HG02943 (cell line): ENCODE measurements at regions not wholly inside any gene's neighbourhood (a gene's known extent, or its start where the extent isn't known, plus 50 kb on each side); places are given as distances from the start of the nearest gene placed in this dataset.

ENCODE experiments used
- ATAC-seq: cut with Tn5 transposase; IDR thresholded peaks from one replicate; pipeline ENCODE4 v1.9.1; 2021; ENCODE audit warnings: mild to moderate bottlenecking, low read depth, moderate library complexity; ENCODE audit not compliant: unreplicated experiment

GRCh38 chr9:81490605-81491331 is 198.6 kb downstream of the TLE1 start:
- no peak for ATAC-seq

- ATAC-seq = no peak
These were observed 200.3 kb downstream of the TLE1 start for GRCh38 chr9:81489046-81489445.

DNA sequence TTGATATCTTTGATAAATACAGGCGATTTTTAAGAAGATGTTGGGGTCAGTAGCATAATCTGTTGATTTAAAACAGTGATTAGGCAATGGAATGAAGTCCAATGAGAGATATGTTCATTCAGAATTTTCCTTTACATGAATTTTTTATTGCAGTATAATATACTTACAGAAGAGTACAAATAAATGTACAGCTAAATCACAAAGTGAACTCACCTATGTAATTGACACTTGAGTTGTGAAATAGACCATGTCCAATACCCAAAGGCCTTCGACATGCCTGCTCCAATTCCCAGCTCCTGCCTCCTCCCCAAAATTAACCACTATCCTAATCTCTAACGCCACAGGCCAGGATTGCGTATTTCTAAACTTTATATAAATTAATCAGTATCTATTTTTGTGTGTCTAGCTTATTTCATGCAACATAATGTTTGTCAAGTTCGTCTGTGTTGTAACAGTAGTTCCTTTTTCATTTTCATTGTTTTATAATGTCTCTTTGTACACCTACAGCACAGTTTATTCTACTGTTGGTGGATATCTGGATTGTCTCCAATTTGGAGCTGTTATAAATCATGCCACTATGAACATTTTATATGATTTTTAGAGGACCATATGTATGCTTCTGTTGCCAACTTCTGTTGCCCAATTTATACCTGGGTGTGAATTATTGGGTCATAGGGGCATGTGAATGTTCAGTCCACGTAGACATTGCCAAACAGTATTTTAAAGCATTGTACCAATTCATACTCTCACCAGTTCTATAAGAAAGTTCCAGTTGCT is 208.3 kb downstream of the TLE1 start:
- no peak for ATAC-seq

DNA sequence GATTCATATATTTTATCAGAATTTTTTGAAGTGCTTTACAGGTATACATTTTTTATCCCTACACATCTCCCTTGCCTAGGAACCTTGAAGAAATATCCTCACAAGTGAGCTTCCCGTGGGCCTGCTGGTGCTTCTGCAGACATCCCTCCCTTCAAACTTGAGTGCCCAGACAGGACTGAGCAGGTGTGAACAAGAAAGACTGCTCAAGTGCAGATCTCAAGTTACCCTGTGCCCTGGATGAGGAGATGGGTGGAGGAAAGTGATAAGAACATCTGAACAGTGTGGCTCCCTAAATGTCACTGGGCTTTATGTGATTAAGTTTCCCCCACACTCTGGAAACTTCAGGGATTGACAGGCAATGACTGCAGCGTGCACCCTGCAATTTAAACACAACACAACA is 209.8 kb downstream of the TLE1 start:
- no peak for ATAC-seq

GRCh38 chr9:81477669-81478068 is 211.7 kb downstream of the TLE1 start:
- ATAC-seq = no peak

- no peak for ATAC-seq
These were observed 212.4 kb downstream of the TLE1 start for GRCh38 chr9:81476813-81477490.

DNA sequence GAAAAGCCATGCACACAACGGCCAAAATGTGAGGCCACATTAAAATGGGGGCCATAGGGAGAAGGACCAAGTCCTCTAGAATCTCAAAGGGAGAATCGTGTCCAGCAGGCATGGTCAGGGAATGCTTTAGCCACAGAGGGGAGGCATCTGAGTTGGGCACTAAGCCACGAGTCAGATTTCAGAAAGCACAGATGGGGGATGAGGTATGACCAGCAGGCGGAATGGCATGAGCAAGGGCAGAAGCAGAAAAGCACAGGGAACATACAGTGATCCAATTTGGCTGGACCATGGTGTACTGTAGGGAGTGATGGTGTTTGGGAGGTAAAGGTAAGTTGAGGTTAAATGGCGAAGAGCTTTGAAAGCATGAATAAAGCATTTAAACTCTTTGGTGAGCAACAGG is 214.6 kb downstream of the TLE1 start:
- no peak for ATAC-seq

DNA sequence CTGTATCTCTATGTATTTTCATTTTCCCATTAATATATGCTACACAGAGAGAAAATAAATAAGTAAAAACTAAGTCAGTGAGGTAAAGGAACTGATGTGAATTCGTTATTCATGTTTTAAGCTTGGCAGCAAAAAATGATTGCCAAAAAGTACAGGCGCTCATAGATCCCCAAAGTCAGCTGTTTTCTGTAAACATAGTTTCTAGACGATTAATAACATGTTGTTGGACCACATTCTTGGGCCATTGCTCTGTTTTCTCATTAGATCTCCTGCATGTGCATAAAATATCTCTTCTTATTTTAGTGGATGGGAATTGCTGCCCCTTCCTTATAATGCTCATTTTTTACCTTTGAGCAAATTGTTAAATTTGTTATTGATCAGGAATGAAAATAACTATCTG is 215.2 kb downstream of the TLE1 start:
- ATAC-seq = no peak

DNA sequence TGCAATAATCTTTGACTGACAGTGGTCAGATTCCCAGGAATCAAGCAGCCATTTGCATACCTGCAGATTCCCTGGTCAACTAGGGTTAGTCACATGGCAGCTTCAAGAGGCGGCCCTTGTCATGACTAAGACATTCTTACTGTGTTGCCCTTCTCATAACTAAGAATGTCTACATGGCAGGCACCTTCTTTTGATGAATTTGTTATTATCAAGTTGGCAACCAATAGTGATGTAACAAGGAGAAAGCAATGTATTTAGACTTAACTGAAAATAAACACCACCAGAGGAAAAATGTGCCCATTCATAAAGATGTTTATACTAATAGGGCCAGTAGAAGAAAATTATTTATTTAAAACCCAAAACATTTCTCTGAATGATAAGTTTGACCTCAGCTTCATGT is 215.6 kb downstream of the TLE1 start:
- ATAC-seq = no peak

DNA sequence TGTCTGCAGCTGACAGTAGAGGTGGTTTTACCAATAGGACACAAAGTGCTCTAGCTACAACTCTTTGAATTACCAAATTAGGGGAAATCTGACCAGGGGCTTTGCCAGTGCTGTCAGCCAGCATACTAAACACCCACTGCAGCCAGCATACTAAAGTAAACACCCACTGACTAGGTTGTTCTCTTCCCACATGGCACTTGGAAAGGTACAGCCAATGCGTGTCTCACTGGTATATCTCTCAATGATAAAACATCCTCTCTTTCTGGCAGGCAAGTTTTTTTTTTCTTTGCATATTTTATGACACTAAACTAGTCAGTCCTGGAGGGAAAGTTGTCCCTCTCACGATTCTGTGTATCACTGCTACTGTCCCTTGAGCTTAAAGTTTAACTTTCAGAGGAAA is 216.1 kb downstream of the TLE1 start:
- no peak for ATAC-seq

DNA sequence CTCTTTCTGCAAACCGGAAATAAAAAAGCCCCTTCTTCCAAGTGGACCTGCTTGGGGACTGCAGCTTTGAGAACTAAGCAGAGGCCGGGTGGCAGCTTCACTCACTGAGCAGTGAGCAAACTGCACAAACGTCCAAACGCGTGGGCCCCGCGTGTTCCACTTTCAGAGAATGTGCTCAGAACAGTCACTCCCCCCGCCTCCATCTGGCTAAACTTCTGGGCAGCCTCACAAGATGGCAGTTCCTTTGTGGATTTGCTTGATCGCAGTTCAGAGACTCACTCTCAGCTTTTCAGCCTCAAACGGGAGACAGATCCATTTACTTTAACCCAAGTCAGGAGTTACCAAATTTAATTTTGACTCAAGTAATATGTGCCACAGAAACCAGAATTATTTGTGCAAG is 216.6 kb downstream of the TLE1 start:
- no peak for ATAC-seq

DNA sequence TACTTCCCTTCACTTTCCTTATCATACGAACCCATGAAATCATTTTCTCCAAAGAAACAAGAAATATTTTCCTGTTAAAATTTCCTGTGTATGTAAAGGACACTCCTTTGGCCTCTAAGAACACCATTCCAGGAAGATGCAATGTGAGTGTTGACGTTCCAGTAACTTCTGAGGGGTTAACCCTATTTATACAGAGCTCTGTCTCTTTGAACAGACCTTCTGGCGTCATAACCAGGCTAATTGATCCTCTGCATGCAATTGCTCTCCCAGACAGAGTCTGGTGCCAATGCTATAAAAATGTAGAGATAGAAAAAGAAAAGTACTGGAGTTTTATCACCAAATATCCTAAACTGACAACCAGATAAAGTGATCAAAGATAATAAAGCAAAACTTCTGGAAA is 218.5 kb downstream of the TLE1 start:
- no peak for ATAC-seq

DNA sequence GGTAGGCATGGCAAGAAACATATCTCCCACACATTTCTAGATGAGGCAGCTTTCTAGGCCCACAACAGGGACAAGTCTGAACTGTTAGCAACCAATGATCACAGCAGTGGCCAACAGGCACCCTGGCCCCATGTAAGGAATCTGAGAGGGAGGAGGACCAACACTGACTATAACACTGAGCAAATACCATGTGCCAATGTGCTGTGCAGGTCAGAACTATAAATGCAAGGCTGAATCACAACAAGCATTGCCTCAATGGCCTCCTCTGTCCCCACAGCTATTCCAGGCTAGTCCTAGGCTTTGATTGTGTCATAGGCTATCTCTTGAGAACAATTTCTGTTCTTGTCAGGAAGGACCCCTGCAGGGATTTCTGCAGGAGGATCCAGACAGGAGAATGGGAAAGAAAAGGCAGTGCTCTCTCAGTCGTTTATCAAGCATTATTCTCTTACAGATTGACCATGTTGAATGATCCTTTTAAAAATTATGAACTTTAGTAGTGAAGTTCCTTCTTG is 221.2 kb downstream of the TLE1 start:
- no peak for ATAC-seq

DNA sequence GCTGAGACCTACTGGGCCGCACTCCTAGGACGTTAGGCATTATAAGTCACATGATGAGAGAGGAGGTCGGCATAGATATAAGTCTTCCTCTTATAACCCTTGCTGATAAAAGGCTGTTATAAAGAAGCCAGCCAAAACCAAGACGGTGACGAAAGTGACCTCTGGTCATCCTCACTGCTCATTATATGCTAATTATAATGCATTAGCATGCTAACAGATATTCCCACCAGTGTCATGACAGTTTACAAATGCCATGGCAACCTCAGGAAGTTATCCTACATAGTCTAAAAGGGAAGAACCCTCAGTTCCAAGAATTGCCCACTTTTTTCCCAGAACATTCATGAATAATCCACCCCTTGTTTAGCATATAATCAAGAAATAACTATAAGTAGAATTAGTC is 222.4 kb downstream of the TLE1 start:
- no peak for ATAC-seq

GRCh38 chr9:81465468-81466011 is 223.8 kb downstream of the TLE1 start:
- ATAC-seq = no peak

- ATAC-seq = no peak
These were observed 226.5 kb downstream of the TLE1 start for GRCh38 chr9:81462801-81463200.

DNA sequence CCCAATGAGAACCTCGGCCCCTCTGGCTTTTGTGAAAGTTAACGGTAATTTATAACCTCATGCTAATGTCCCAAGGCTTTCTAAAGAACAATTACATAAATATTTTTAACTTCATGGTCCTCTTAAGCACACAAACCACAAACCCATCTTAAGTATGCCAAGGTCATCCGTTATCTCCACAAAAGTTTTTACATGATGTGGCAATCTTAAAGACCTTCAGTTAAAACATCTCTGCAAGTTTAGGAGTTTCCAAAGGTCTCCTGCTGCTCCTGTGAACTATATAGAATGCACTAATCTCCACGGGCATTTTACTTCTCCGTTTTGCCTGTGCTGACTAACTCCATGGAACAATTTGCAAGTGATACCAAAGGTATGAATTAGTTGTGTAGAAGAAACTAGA is 228.2 kb downstream of the TLE1 start:
- ATAC-seq = no peak

- ATAC-seq = no peak
These were observed 228.7 kb downstream of the TLE1 start for GRCh38 chr9:81460693-81461092.

GRCh38 chr9:81459591-81459990 is 229.8 kb downstream of the TLE1 start:
- ATAC-seq = no peak

DNA sequence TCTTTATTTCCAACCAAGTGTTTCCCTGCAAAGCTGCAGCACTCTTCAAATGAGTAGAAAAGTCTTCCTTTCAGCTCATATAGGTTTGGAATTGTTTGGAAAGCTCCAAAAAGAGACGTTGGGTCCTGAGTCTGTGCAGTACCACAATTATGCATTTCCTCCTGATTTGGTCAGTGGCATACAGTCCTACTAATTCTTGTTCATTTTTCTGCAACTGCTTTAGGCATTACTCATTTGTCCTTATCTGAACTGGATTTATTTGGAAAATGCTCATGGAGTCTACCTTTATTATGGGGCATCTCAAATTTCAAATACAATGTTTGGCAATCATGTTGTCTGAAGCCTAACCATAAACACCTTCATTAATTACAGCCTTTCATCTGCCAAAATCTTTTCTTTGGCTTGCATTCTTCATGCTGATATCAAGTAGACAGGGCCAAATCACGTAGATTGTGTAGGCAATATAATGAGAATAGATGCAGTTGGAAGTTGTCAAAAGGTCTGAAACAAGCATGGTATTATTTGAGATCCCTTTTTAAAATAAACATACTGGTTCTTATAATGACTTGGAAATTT is 232.8 kb downstream of the TLE1 start:
- ATAC-seq = no peak
